Liver (tissue), 8 donors: ENCODE measurements at regions not wholly inside any gene's neighbourhood (a gene's known extent, or its start where the extent isn't known, plus 50 kb on each side); places are given as distances from the start of the nearest gene placed in this dataset.

Experiments used
- DNase-seq: peaks from one replicate; pipeline ENCODE4 v3.0.0-alpha.2; 2017; ENCODE audit warnings: low spot score
- H3K27ac ChIP-seq, 2 donors: one replicate each; pipeline ENCODE4 v1.7.0; 2013; ENCODE audit warnings: inconsistent platforms in 2 of 2, low read length in 2 of 2, control low read depth in 1 of 2, low read depth in 1 of 2, mild to moderate bottlenecking in 1 of 2
- H3K27me3 ChIP-seq, 4 donors: one replicate each; pipeline versions ENCODE4 v1.6.1 to v1.7.0; 2013; ENCODE audit warnings: low read length in 3 of 4, inconsistent platforms in 1 of 4, mild to moderate bottlenecking in 1 of 4, moderate library complexity in 1 of 4; ENCODE audit not compliant: control insufficient read depth in 4 of 4, insufficient read depth in 4 of 4
- H3K36me3 ChIP-seq, 4 donors: one replicate each; pipeline versions ENCODE4 v1.6.1 to v1.7.0; 2013; ENCODE audit warnings: low read length in 3 of 4, mild to moderate bottlenecking in 3 of 4, low read depth in 1 of 4, moderate library complexity in 1 of 4; ENCODE audit not compliant: control insufficient read depth in 4 of 4, insufficient read depth in 3 of 4
- H3K4me1 ChIP-seq, 4 donors: one replicate each; pipeline versions ENCODE4 v1.6.1 to v1.7.0; 2013; ENCODE audit warnings: low read length in 3 of 4, mild to moderate bottlenecking in 3 of 4, moderate library complexity in 1 of 4; ENCODE audit not compliant: control insufficient read depth in 4 of 4, insufficient read depth in 4 of 4
- H3K4me3 ChIP-seq, 3 donors: one replicate each; pipeline versions ENCODE4 v1.6.1 to v1.7.0; 2013; ENCODE audit warnings: low read length in 3 of 3, control low read depth in 1 of 3, low read depth in 1 of 3, mild to moderate bottlenecking in 1 of 3
- H3K9ac ChIP-seq, 2 donors: one replicate each; pipeline ENCODE4 v1.7.0; 2013; ENCODE audit warnings: low read length in 2 of 2, mild to moderate bottlenecking in 2 of 2, moderate library complexity in 2 of 2, control low read depth in 1 of 2, low read depth in 1 of 2
- H3K9me3 ChIP-seq, 4 donors: one replicate each; pipeline versions ENCODE4 v1.6.1 to v1.7.0; 2013; ENCODE audit warnings: low read length in 3 of 4; ENCODE audit not compliant: control insufficient read depth in 4 of 4
- ATF3 ChIP-seq: IDR thresholded peaks from 2 replicates; pipeline ENCODE4 v1.6.1; 2016; ENCODE audit warnings: antibody characterized with exemption
- CTCF ChIP-seq: fragments of 150-350 bp; IDR thresholded peaks from 2 replicates; pipeline ENCODE4 v1.5.1; 2017; ENCODE audit warnings: improper control_type of control experiment, low read depth, low read length; ENCODE audit not compliant: missing input control
- FOXA1 ChIP-seq: IDR thresholded peaks from 2 replicates; pipeline ENCODE4 v1.6.1; 2016; ENCODE audit warnings: antibody characterized with exemption
- GABPA ChIP-seq, 2 donors: IDR thresholded peaks in 1 of 2; conservative IDR thresholded peaks in 1 of 2; 2 replicates each; pipeline ENCODE4 v1.6.1; 2016; ENCODE audit warnings: antibody characterized with exemption in 2 of 2, mild to moderate bottlenecking in 1 of 2, moderate library complexity in 1 of 2
- HNF4A ChIP-seq, 2 donors: conservative IDR thresholded peaks; 2 replicates each; pipeline ENCODE4 v1.6.1; 2016; ENCODE audit warnings: antibody characterized with exemption in 2 of 2, mild to moderate bottlenecking in 2 of 2
- JUND ChIP-seq, 2 donors: IDR thresholded peaks; 2 replicates each; pipeline ENCODE4 v1.6.1; 2016; ENCODE audit warnings: antibody characterized with exemption in 2 of 2
- MAX ChIP-seq: IDR thresholded peaks from 2 replicates; pipeline ENCODE4 v1.6.1; 2016; ENCODE audit warnings: antibody characterized with exemption
- NR2F2 ChIP-seq: IDR thresholded peaks from 2 replicates; pipeline ENCODE4 v1.6.1; 2016; ENCODE audit warnings: antibody characterized with exemption
- REST ChIP-seq: IDR thresholded peaks from 2 replicates; pipeline ENCODE4 v1.6.1; 2016; ENCODE audit warnings: antibody characterized with exemption, mild to moderate bottlenecking
- RXRA ChIP-seq, 2 donors: IDR thresholded peaks; 2 replicates each; pipeline ENCODE4 v1.6.1; 2017 to 2018; ENCODE audit warnings: antibody characterized with exemption in 2 of 2, mild to moderate bottlenecking in 1 of 2
- SP1 ChIP-seq: IDR thresholded peaks from 2 replicates; pipeline ENCODE4 v1.6.1; 2018; ENCODE audit warnings: antibody characterized with exemption, mild to moderate bottlenecking
- TAF1 ChIP-seq: conservative IDR thresholded peaks from 2 replicates; pipeline ENCODE4 v1.6.1; 2016; ENCODE audit warnings: antibody characterized with exemption, mild to moderate bottlenecking
- YY1 ChIP-seq: IDR thresholded peaks from 2 replicates; pipeline ENCODE4 v1.6.1; 2016; ENCODE audit warnings: antibody characterized with exemption, mild to moderate bottlenecking
- ZBTB33 ChIP-seq: IDR thresholded peaks from 2 replicates; pipeline ENCODE4 v1.6.1; 2016; ENCODE audit warnings: antibody characterized with exemption
- WGBS: extraction: QIAGEN DNeasy Blood & Tissue Kit; methylation state at CpG from one replicate; pipeline ENCODE4 v1.1.7; 2013; 5-methylcytosine and 5-hydroxymethylcytosine counted together
- donor health status: healthy.
- donor health status: healthy.
- donor health status: healthy.
- donor health status: healthy.
- donor health status: healthy.

GRCh38 chr2:164203131-164203530 is 418.2 kb downstream of the GRB14 start:
- WGBS, result 71% methylated on average over 3 of the region's 3 CpGs
- no peaks in the 10 kb centered on the region for H3K9me3 ChIP-seq
- no peak overlapping the region for H3K27ac ChIP-seq
- TF ChIP-seq FOXA1, result no peak
- H3K4me3 ChIP-seq, result no peak overlapping the region
- no peak for DNase-seq
- no peaks in the 10 kb centered on the region for H3K36me3 ChIP-seq
- H3K9ac ChIP-seq, result no peak overlapping the region
- no peaks in the 10 kb centered on the region for H3K4me1 ChIP-seq
- no peaks in the 10 kb centered on the region for H3K27me3 ChIP-seq

DNA sequence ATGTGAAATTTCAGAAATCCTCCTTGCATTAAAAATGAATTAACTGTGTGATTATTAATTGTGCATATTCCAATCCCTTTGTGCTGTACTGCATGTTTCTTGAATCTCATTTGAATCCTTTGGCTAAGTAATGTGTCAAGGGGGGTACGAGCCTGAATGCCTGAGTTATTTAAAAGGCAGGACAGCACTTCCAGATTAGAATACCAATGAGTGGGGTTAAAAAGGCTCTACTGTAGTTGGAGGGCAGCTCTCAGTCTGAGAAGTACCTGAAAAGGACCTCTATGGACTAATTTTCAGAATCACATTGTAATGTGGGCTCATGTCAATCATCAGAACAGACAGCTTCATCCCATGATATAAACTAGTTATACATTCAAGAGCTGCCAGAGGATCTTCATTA is 423.0 kb downstream of the GRB14 start:
- WGBS, result 75% methylated on average over 1 of the region's 1 CpG
- no peak for DNase-seq
- Histone ChIP-seq H3K4me3 (no peak overlapping the region), H3K9ac (no peak overlapping the region), H3K4me1 (no peaks in the 10 kb centered on the region), H3K9me3 (no peaks in the 10 kb centered on the region), H3K27me3 (no peaks in the 10 kb centered on the region), H3K27ac (no peak overlapping the region), H3K36me3 (no peaks in the 10 kb centered on the region)
- no peak for TF ChIP-seq SP1
- no peak for TF ChIP-seq RXRA (IDR thresholded peaks at IDR 0.05)
- TF ChIP-seq HNF4A (conservative IDR thresholded peaks at IDR 0.05), result no peak
- no peak for TF ChIP-seq FOXA1
- TF ChIP-seq JUND (IDR thresholded peaks at IDR 0.05), result no peak

DNA sequence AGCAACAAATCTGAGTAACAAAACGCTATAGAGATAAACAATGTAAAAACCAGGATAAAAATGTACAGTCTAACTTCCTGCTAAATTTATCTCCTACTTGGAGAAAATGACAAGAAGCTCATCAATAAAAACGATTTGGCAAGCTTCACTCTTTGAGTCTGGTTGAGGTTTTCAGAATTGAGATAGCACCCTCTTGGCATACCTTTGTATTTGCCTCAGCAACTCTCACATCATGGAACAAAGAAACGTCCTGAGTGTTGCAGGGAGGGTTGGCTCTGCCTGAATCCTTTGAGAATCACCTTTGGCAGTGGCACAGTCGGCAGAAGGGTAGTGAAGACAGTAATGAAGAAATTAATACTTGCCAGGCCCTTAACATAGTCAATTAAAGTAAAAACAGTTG is 430.6 kb downstream of the GRB14 start:
- no peak overlapping the region for H3K9ac ChIP-seq
- H3K27me3 ChIP-seq, result no peaks in the 10 kb centered on the region
- H3K36me3 ChIP-seq, result no peaks in the 10 kb centered on the region
- TF ChIP-seq FOXA1, result no peak
- H3K4me3 ChIP-seq, result no peak overlapping the region
- no peaks in the 10 kb centered on the region for H3K4me1 ChIP-seq
- 38% methylated on average over 4 of the region's 4 CpGs for WGBS
- H3K27ac ChIP-seq, result no peak overlapping the region
- no peak for DNase-seq
- no peaks in the 10 kb centered on the region for H3K9me3 ChIP-seq

DNA sequence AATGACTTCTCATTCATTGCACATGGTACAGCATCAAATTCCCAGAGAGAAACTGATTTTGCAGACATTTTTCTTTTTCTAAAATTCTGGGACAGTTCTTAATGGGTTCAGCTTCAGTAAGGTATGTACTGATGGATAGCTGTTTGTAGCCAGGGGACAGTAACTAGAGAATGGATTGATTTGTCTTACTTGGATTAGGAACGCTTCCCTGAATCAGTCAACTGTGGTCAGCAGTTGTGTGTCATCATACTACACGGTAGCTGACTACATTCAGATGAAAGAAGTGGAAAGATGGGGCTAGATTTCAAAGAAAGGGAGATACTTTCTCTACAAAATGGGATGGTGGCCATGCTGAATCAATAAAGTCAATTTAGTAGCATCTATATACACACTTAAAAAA is 431.4 kb downstream of the GRB14 start:
- H3K4me3 ChIP-seq, result no peak overlapping the region
- no peak for TF ChIP-seq ATF3
- no peak for TF ChIP-seq CTCF
- no peak for TF ChIP-seq SP1
- no peak for TF ChIP-seq ZBTB33
- no peak for TF ChIP-seq YY1
- no peak for TF ChIP-seq GABPA (IDR thresholded peaks at IDR 0.05 in 1 of 2, conservative IDR thresholded peaks at IDR 0.05 in 1 of 2)
- no peak for TF ChIP-seq MAX
- no peak for TF ChIP-seq NR2F2
- no peak for TF ChIP-seq REST
- no peak for TF ChIP-seq TAF1
- no peak overlapping the region for H3K27ac ChIP-seq
- no peak overlapping the region for H3K9ac ChIP-seq
- H3K27me3 ChIP-seq, result no peaks in the 10 kb centered on the region
- H3K9me3 ChIP-seq, result no peaks in the 10 kb centered on the region
- no peaks in the 10 kb centered on the region for H3K36me3 ChIP-seq
- 79% methylated on average over 2 of the region's 2 CpGs for WGBS
- no peak for DNase-seq
- no peaks in the 10 kb centered on the region for H3K4me1 ChIP-seq
